Common myeloid progenitor, CD34-positive (primary cell): ENCODE measurements at regions not wholly inside any gene's neighbourhood (a gene's known extent, or its start where the extent isn't known, plus 50 kb on each side); places are given as distances from the start of the nearest gene placed in this dataset.

Experiments used
- CTCF ChIA-PET: fragments of 350-600 bp; sonication (Branson Sonifier 250); formaldehyde crosslinking; loops from one replicate; lab custom pipeline; 2021; ENCODE audit warnings: antibody characterized with exemption; lab: Charles Lee
- POLR2A ChIA-PET: fragments of 350-600 bp; sonication (Branson Sonifier 250); formaldehyde crosslinking; loops from one replicate; lab custom pipeline; 2021; ENCODE audit warnings: antibody characterized with exemption; lab: Charles Lee
- DNase-seq, 3 donors: peaks; one replicate each; pipeline versions ENCODE4 v3.0.0 to v3.0.0-alpha.2; 2013
- H3K27ac ChIP-seq, 2 experiments: 1 replicate in 1 of 2; 2 replicates in 1 of 2; pipeline ENCODE4 v1.7.0; 2013; ENCODE audit warnings: inconsistent platforms in 2 of 2, low read length in 2 of 2, mild to moderate bottlenecking in 2 of 2, low read depth in 1 of 2, moderate library complexity in 1 of 2; ENCODE audit not compliant: severe bottlenecking in 2 of 2, insufficient read depth in 1 of 2, poor library complexity in 1 of 2
- H3K27me3 ChIP-seq, 5 experiments: replicated peaks in 2 of 5; 1 replicate in 3 of 5; 2 replicates in 2 of 5; pipeline versions ENCODE4 v1.6.1 to v1.7.0; 2013; ENCODE audit warnings: low read length in 4 of 5, mild to moderate bottlenecking in 2 of 5, moderate library complexity in 2 of 5, inconsistent platforms in 1 of 5; ENCODE audit not compliant: insufficient read depth in 5 of 5, control insufficient read depth in 4 of 5
- H3K36me3 ChIP-seq, 4 experiments: 1 replicate in 2 of 4; 2 replicates in 2 of 4; pipeline versions ENCODE4 v1.6.1 to v1.7.0; 2013; ENCODE audit warnings: low read length in 3 of 4, control low read depth in 1 of 4, mild to moderate bottlenecking in 1 of 4; ENCODE audit not compliant: control insufficient read depth in 4 of 4, insufficient read depth in 4 of 4
- H3K4me1 ChIP-seq, 4 experiments: 1 replicate in 3 of 4; 2 replicates in 1 of 4; pipeline versions ENCODE4 v1.6.1 to v1.7.1; 2013; ENCODE audit warnings: low read length in 3 of 4, mild to moderate bottlenecking in 3 of 4, control low read depth in 1 of 4, inconsistent platforms in 1 of 4, moderate library complexity in 1 of 4; ENCODE audit not compliant: control insufficient read depth in 4 of 4, insufficient read depth in 4 of 4; ENCODE audit errors: control extremely low read depth in 1 of 4
- H3K4me3 ChIP-seq, 7 experiments: 1 replicate in 4 of 7; 2 replicates in 3 of 7; pipeline versions ENCODE4 v1.5.1 to v1.7.0; 2013; ENCODE audit warnings: mild to moderate bottlenecking in 7 of 7, low read length in 6 of 7, moderate library complexity in 6 of 7, inconsistent platforms in 2 of 7, low read depth in 2 of 7, control low read depth in 1 of 7; ENCODE audit not compliant: insufficient read depth in 4 of 7, control insufficient read depth in 1 of 7; ENCODE audit errors: extremely low read depth in 1 of 7
- H3K9me3 ChIP-seq, 5 experiments: 1 replicate in 4 of 5; 2 replicates in 1 of 5; pipeline versions ENCODE4 v1.6.1 to v1.7.1; 2013; ENCODE audit warnings: low read length in 4 of 5, mild to moderate bottlenecking in 2 of 5, inconsistent platforms in 1 of 5, low read depth in 1 of 5, moderate library complexity in 1 of 5; ENCODE audit not compliant: control insufficient read depth in 4 of 5, insufficient read depth in 2 of 5; ENCODE audit errors: control extremely low read depth in 1 of 5
- WGBS: methylation state at CpG from one replicate; pipeline ENCODE4 v1.1.5; 2013; ENCODE audit not compliant: insufficient coverage; 5-methylcytosine and 5-hydroxymethylcytosine counted together

- DNase-seq, result no peak
- Histone ChIP-seq H3K4me1 (peaks cover 0 to 13% (median 4%) of the 10 kb centered on the region in 4 experiments), H3K36me3 (no peaks in the 10 kb centered on the region), H3K27ac (no peak overlapping the region), H3K9me3 (no peaks in the 10 kb centered on the region), H3K4me3 (no peak overlapping the region), H3K27me3 (no peaks in the 10 kb centered on the region)
- ChIA-PET CTCF (no interaction called here), POLR2A (no interaction called here)
- 100% methylated on average over 4 of the region's 4 CpGs for WGBS
Observed at GRCh38 chr14:97633131-97633738, 836.1 kb downstream of the VRK1 start.

DNA sequence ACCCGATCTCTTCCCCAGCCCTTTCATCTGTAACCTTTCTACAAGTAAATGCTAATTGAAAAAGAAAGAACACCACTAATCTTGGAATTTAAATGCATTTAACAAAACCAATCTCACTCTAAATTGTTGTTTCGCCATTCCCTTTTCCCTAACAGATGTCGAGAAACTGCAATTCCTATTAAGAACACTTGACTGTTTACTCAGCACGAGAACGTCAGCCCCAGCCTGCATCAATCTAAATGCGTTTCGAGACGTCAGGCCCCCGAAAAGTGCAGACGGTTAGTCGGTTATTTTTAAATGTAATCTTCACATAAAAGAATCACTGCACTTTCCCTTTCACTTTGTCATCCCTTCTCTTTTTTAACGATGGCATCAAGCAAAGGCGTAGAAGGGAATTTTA, 837.6 kb downstream of the VRK1 start:
- peak overlapping the region in 5 of 7 experiments; percentile 41 to 75 (median 59) for H3K4me3 ChIP-seq
- H3K36me3 ChIP-seq, result no peaks in the 10 kb centered on the region
- CTCF ChIA-PET, result no interaction called here
- peak; percentile 30 to 77 (median 70) for DNase-seq
- no peaks in the 10 kb centered on the region for H3K27me3 ChIP-seq
- 25% methylated on average over 10 of the region's 13 CpGs for WGBS
- POLR2A ChIA-PET, result no interaction called here
- H3K4me1 ChIP-seq, result peaks cover 0 to 13% (median 9%) of the 10 kb centered on the region in 4 experiments
- H3K9me3 ChIP-seq, result no peaks in the 10 kb centered on the region
- H3K27ac ChIP-seq, result no peak overlapping the region

- 93% methylated on average over 2 of the region's 3 CpGs for WGBS
- POLR2A ChIA-PET, result no interaction called here
- Histone ChIP-seq H3K4me3 (no peak overlapping the region), H3K4me1 (peaks cover 0 to 13% (median 9%) of the 10 kb centered on the region in 4 experiments), H3K36me3 (no peaks in the 10 kb centered on the region), H3K27me3 (no peaks in the 10 kb centered on the region), H3K27ac (no peak overlapping the region), H3K9me3 (no peaks in the 10 kb centered on the region)
- DNase-seq, result no peak
- CTCF ChIA-PET, result no interaction called here
Observed at GRCh38 chr14:97638864-97639263, 841.7 kb downstream of the VRK1 start.

DNA sequence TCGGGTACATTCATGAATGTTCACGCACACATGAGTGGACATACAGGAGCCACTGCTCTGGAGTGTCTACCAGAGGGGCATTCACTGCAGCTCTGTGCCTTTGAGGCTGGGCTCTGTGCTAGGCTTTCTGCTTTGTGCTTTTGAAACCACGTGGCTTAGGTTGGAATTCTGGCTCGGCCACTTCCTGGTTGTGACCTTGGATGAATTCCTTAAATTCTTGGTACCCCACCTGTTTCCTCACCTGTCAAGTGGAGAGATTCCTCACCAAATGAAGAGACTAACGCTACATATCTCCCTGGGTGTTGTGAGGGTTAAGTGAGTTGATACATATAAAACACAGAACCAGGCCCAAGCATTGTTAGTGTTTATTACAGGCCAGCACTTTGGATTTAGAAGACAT, 842.8 kb downstream of the VRK1 start:
- peaks cover 0 to 7% (median 6%) of the 10 kb centered on the region in 4 experiments for H3K4me1 ChIP-seq
- 97% methylated on average over 4 of the region's 5 CpGs for whole genome bisulfite sequencing
- no peaks in the 10 kb centered on the region for H3K27me3 ChIP-seq
- no peak overlapping the region for H3K4me3 ChIP-seq
- no peak overlapping the region for H3K27ac ChIP-seq
- no peaks in the 10 kb centered on the region for H3K36me3 ChIP-seq
- no peaks in the 10 kb centered on the region for H3K9me3 ChIP-seq
- ChIA-PET POLR2A (no interaction called here), CTCF (no interaction called here)
- DNase-seq, result no peak

DNA sequence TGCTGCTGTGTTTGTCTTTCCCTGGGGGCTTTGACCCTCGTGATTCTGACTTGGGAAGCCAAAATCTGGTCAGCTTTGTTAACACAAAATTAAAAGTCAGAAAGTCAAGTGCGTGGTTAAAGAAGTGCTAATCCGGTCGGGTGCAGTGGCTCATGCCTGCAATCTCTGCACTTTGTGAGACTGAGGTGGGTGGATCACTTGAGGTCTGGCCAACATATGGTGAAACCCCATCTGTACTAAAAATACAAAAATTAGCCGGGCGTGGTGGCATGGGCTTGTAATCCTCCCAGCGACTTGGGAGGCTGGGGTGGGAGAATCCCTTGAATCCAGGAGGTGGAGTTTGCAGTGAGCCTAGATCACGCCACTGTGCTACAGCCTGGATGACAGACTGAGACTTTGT, 844.6 kb downstream of the VRK1 start:
- H3K4me1 ChIP-seq, result peaks cover 0 to 7% (median 5%) of the 10 kb centered on the region in 4 experiments
- no peak overlapping the region for H3K27ac ChIP-seq
- H3K27me3 ChIP-seq, result no peaks in the 10 kb centered on the region
- H3K36me3 ChIP-seq, result no peaks in the 10 kb centered on the region
- no peak for DNase-seq
- no peaks in the 10 kb centered on the region for H3K9me3 ChIP-seq
- POLR2A ChIA-PET, result no interaction called here
- no peak overlapping the region for H3K4me3 ChIP-seq
- CTCF ChIA-PET, result no interaction called here
- WGBS, result 94% methylated on average over 6 of the region's 8 CpGs

DNA sequence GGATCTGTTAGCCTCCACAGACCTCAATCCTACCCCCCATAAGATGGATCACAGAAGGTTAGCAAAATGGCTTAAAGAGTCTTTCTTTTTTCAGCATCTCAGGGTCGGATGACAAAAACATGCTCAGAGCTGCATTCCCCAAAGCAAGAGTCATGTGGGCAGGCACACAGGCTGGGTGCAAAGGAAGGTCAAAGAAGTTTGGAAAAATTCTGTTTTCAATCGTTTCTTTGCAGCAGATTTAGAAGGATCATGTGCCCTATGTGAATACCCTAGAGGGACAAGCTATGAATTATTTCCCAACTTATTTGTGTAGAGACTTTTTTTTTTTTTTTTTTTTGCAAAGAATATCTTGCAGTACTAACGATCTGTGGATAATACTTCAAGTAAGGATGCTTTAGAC, 845.4 kb downstream of the VRK1 start:
- no peak for DNase-seq
- Histone ChIP-seq H3K36me3 (no peaks in the 10 kb centered on the region), H3K4me1 (peaks cover 0 to 6% (median 3%) of the 10 kb centered on the region in 4 experiments), H3K27me3 (no peaks in the 10 kb centered on the region), H3K9me3 (no peaks in the 10 kb centered on the region), H3K27ac (no peak overlapping the region), H3K4me3 (no peak overlapping the region)
- WGBS, result 89% methylated on average over 1 of the region's 3 CpGs
- ChIA-PET POLR2A (no interaction called here), CTCF (no interaction called here)

GRCh38 chr14:97644365-97644764, 847.2 kb downstream of the VRK1 start:
- no peaks in the 10 kb centered on the region for H3K9me3 ChIP-seq
- ChIA-PET CTCF (no interaction called here), POLR2A (no interaction called here)
- no peaks in the 10 kb centered on the region for H3K36me3 ChIP-seq
- no peak overlapping the region for H3K27ac ChIP-seq
- H3K4me3 ChIP-seq, result no peak overlapping the region
- H3K4me1 ChIP-seq, result no peaks in the 10 kb centered on the region
- no peak for DNase-seq
- WGBS, result 100% methylated on average over 1 of the region's 1 CpG
- no peaks in the 10 kb centered on the region for H3K27me3 ChIP-seq
